ENCODE measurements at regions not wholly inside any gene's neighbourhood (a gene's known extent, or its start where the extent isn't known, plus 50 kb on each side); places are given as distances from the start of the nearest gene placed in this dataset.

DNA sequence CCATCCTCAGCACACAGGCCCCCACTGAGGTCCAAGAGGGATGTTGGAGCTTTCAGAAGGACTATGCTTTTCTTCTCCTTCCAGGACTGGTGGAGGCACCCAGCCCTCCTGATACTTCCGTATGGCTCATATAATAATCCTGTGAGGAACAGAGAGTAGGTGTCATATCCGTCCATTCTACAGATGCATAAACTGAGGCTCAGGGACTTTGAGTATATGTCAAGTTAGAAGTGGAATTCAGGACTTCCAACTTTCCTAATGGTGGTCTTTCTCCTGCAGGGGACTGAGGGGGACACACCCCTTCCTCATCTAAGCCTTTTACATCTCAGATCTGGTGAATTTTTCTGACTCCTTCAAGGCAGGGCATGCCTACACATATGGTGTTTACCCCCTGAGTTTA, 153.7 kb downstream of the RPS24 start:
- TF ChIP-seq, protein P1, sequence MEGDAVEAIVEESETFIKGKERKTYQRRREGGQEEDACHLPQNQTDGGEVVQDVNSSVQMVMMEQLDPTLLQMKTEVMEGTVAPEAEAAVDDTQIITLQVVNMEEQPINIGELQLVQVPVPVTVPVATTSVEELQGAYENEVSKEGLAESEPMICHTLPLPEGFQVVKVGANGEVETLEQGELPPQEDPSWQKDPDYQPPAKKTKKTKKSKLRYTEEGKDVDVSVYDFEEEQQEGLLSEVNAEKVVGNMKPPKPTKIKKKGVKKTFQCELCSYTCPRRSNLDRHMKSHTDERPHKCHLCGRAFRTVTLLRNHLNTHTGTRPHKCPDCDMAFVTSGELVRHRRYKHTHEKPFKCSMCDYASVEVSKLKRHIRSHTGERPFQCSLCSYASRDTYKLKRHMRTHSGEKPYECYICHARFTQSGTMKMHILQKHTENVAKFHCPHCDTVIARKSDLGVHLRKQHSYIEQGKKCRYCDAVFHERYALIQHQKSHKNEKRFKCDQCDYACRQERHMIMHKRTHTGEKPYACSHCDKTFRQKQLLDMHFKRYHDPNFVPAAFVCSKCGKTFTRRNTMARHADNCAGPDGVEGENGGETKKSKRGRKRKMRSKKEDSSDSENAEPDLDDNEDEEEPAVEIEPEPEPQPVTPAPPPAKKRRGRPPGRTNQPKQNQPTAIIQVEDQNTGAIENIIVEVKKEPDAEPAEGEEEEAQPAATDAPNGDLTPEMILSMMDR (conservative IDR thresholded peaks at IDR 0.05 in 1 of 2, IDR thresholded peaks at IDR 0.05 in 1 of 2; ENCODE audit: low read depth in 1 of 2, low read length in 2 of 2): no peak
- no peak for TF ChIP-seq EZH2 (IDR thresholded peaks at IDR 0.05; ENCODE audit: low read length, missing control alignments)
